Peyer's patch (tissue), 4 donors: ENCODE measurements at regions not wholly inside any gene's neighbourhood (a gene's known extent, or its start where the extent isn't known, plus 50 kb on each side); places are given as distances from the start of the nearest gene placed in this dataset.

ENCODE experiments used
- DNase-seq, 3 donors: peaks; one replicate each; pipeline ENCODE4 v3.0.0-alpha.2; 2017 to 2019
- H3K27ac ChIP-seq, 4 donors: fragments of 200-600 bp; sonication (generic); one replicate each; pipeline ENCODE4 v1.5.1; 2016 to 2019
- H3K27me3 ChIP-seq, 2 donors: fragments of 200-600 bp; sonication (generic); one replicate each; pipeline ENCODE4 v1.5.1; 2019
- H3K36me3 ChIP-seq, 3 donors: fragments of 200-600 bp; sonication (generic); one replicate each; pipeline ENCODE4 v1.5.1; 2016 to 2019
- H3K4me1 ChIP-seq, 4 donors: fragments of 200-600 bp; sonication (generic); one replicate each; pipeline ENCODE4 v1.5.1; 2016 to 2019
- H3K4me3 ChIP-seq, 4 donors: fragments of 200-600 bp; sonication (generic); 1 replicate in 3 of 4; 2 replicates in 1 of 4; pipeline ENCODE4 v1.5.1; 2016 to 2019; ENCODE audit warnings: mild to moderate bottlenecking in 1 of 4
- H3K9me3 ChIP-seq, 4 donors: fragments of 200-600 bp; sonication (generic); one replicate each; pipeline ENCODE4 v1.5.1; 2016 to 2019; ENCODE audit warnings: mild to moderate bottlenecking in 1 of 4
- POLR2A ChIP-seq, 2 donors: fragments of 450-650 bp; IDR thresholded peaks; one replicate each; pipeline ENCODE4 v1.5.1; 2017; ENCODE audit warnings: antibody characterized with exemption in 2 of 2, mild to moderate bottlenecking in 2 of 2, moderate library complexity in 2 of 2
- TF ChIP-seq, protein P1 (sequence below), 6 experiments: fragments of 450-650 bp in 4 of 6; fragments of 200-600 bp in 2 of 6; sonication (generic) in 1 of 6; IDR thresholded peaks; one replicate each; pipeline ENCODE4 v1.5.1; 2017 to 2019; ENCODE audit warnings: antibody characterized with exemption in 6 of 6, mild to moderate bottlenecking in 3 of 6, moderate library complexity in 1 of 6

DNA sequence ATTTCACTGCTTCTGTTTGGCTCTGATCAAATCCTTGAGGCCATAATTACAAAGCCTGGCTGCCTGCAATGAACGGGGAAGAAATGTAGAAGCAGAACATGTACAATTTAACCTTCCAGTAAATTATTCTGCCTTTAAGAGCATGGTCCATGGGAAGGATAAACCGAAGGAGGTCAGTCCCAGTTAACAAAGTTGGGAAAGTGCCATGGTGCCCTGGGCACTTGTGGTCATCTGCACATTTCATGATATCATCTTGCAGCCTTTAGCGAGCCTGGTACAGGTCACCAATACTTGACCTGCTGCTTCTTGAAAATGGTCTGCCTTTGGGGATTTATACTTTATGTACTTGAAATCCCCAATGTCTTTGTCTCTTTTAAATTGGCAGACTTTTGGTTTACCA is 175.9 kb upstream of the KITLG start:
- peaks cover 0 to 13% (median 0%) of the 10 kb centered on the region in 4 donors for H3K4me1 ChIP-seq
- no peak overlapping the region for H3K27ac ChIP-seq
- H3K9me3 ChIP-seq: no peaks in the 10 kb centered on the region
- DNase-seq: no peak
- no peaks in the 10 kb centered on the region for H3K36me3 ChIP-seq
- no peak overlapping the region for H3K4me3 ChIP-seq
- TF ChIP-seq, protein P1, sequence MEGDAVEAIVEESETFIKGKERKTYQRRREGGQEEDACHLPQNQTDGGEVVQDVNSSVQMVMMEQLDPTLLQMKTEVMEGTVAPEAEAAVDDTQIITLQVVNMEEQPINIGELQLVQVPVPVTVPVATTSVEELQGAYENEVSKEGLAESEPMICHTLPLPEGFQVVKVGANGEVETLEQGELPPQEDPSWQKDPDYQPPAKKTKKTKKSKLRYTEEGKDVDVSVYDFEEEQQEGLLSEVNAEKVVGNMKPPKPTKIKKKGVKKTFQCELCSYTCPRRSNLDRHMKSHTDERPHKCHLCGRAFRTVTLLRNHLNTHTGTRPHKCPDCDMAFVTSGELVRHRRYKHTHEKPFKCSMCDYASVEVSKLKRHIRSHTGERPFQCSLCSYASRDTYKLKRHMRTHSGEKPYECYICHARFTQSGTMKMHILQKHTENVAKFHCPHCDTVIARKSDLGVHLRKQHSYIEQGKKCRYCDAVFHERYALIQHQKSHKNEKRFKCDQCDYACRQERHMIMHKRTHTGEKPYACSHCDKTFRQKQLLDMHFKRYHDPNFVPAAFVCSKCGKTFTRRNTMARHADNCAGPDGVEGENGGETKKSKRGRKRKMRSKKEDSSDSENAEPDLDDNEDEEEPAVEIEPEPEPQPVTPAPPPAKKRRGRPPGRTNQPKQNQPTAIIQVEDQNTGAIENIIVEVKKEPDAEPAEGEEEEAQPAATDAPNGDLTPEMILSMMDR (IDR thresholded peaks at IDR 0.05): no peak
- no peak for TF ChIP-seq POLR2A (IDR thresholded peaks at IDR 0.05)
- no peaks in the 10 kb centered on the region for H3K27me3 ChIP-seq

DNA sequence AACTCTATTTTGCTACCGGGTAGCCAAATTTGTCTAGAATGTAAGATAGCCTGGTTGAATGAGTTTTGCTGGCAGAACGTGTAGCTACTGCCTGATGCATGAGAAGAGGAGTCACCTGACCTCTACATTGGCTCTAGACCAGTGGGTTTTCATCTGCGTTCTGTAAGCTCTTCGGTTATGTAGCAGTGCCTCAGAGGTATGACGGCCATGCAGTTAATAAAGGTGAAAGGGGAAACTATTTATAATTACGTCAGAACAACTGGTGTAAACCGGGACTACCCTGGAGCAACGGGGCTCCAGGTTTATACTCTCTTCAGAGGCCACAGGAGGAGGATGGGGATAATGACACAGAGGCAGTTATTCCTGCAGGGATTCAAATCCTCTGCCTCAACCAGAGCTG is 173.4 kb upstream of the KITLG start:
- no peak for DNase-seq
- H3K27ac ChIP-seq: peak overlapping the region in 1 of 4 donors; percentile 59
- TF ChIP-seq, protein P1 (IDR thresholded peaks at IDR 0.05): no peak
- TF ChIP-seq POLR2A (IDR thresholded peaks at IDR 0.05): no peak

DNA sequence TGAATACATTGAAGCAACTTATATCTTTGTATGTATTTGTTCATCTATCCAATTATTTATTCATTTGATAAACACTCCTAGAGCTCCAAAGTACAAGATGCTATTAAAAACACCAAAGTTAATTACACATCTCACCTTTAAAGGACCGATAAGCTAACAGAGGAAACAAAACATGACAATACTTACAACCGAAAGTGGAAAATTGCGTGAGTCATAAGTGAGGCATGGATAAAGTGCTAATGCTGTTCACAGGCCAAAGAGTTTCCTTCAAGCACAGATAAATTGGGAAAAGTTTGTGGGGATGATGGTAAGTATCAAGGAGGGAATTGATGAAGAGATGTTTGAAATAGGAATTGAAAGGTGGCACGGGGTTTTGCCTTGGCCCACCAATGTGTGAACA is 172.8 kb upstream of the KITLG start:
- peak overlapping the region in 1 of 4 donors; percentile 59 for H3K27ac ChIP-seq
- TF ChIP-seq, protein P1 (IDR thresholded peaks at IDR 0.05): no peak
- TF ChIP-seq POLR2A (IDR thresholded peaks at IDR 0.05): no peak

More for the DNA sequence above, 173.4 kb upstream of the KITLG start:
- peaks cover 0 to 18% (median 0%) of the 10 kb centered on the region in 4 donors for H3K4me1 ChIP-seq
- H3K36me3 ChIP-seq: no peaks in the 10 kb centered on the region
- no peaks in the 10 kb centered on the region for H3K9me3 ChIP-seq
- no peak overlapping the region for H3K4me3 ChIP-seq
- no peaks in the 10 kb centered on the region for H3K27me3 ChIP-seq

DNA sequence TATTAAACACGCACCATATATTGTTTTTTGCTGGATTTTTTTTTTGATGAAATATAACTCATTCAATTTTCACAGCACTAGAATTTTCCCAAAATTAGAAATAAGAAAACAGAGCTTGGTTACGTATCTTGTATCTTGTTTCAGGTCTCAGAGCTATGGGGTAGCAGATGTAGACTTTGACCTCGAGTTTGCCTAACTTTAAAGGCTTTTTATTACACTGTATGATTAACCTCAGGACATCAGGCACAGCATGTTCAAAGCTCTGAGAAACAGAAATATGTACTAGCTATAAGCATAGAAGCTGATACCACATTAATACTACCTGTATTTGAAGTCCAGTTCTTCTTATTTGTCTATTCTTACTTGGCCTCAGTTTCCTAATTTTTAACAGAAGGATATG is 171.9 kb upstream of the KITLG start:
- no peaks in the 10 kb centered on the region for H3K27me3 ChIP-seq
- H3K27ac ChIP-seq: peak overlapping the region in 2 of 4 donors; percentile 32 to 59
- TF ChIP-seq, protein P1 (IDR thresholded peaks at IDR 0.05): no peak
- no peak for TF ChIP-seq POLR2A (IDR thresholded peaks at IDR 0.05)
- H3K36me3 ChIP-seq: no peaks in the 10 kb centered on the region
- no peak for DNase-seq
- H3K4me1 ChIP-seq: peaks cover 0 to 27% (median 0%) of the 10 kb centered on the region in 4 donors
- no peaks in the 10 kb centered on the region for H3K9me3 ChIP-seq
- H3K4me3 ChIP-seq: no peak overlapping the region

More for the DNA sequence above, 172.8 kb upstream of the KITLG start:
- Histone ChIP-seq H3K4me3 (no peak overlapping the region), H3K4me1 (peaks cover 0 to 19% (median 0%) of the 10 kb centered on the region in 4 donors), H3K9me3 (no peaks in the 10 kb centered on the region), H3K36me3 (no peaks in the 10 kb centered on the region), H3K27me3 (no peaks in the 10 kb centered on the region)
- DNase-seq: no peak

DNA sequence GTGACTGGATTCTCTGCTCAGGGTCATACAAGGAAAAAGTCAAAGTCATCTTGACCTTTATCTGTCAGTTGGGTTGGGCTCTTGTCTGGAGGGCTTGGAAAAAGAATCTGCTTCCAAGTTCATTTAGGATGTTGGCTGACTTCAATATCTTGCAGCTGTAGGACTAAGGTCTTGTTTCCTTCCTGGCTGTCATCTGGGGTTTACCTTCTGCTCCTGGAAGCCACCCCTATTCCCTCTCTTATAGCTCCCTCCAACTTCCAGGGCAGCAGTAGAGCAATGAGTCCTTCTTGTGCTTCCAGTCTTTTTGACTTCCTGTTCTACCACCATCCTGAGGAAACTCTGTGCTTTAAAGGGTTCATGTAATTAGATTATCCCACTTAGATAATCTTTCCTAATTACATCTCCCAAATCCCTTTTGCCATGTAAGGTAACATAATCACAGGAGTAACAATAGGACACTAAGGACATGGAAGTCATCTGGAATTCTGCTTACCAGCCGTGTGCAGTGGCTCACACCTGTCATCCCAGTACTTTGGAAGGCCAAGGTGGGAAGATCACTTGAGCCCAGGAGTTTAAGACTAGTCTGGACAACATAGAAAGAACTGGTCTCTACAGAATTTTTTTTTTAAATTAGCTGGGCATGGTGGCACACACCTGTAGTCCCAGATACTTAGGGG is 170.7 kb upstream of the KITLG start:
- peaks cover 0 to 32% (median 0%) of the 10 kb centered on the region in 4 donors for H3K4me1 ChIP-seq
- H3K27ac ChIP-seq: no peak overlapping the region
- no peaks in the 10 kb centered on the region for H3K9me3 ChIP-seq
- H3K27me3 ChIP-seq: no peaks in the 10 kb centered on the region
- TF ChIP-seq POLR2A (IDR thresholded peaks at IDR 0.05): no peak
- TF ChIP-seq, protein P1 (IDR thresholded peaks at IDR 0.05): no peak
- no peak for DNase-seq
- no peak overlapping the region for H3K4me3 ChIP-seq
- H3K36me3 ChIP-seq: no peaks in the 10 kb centered on the region
